ENCODE measurements at regions not wholly inside any gene's neighbourhood (a gene's known extent, or its start where the extent isn't known, plus 50 kb on each side); places are given as distances from the start of the nearest gene placed in this dataset.

DNA sequence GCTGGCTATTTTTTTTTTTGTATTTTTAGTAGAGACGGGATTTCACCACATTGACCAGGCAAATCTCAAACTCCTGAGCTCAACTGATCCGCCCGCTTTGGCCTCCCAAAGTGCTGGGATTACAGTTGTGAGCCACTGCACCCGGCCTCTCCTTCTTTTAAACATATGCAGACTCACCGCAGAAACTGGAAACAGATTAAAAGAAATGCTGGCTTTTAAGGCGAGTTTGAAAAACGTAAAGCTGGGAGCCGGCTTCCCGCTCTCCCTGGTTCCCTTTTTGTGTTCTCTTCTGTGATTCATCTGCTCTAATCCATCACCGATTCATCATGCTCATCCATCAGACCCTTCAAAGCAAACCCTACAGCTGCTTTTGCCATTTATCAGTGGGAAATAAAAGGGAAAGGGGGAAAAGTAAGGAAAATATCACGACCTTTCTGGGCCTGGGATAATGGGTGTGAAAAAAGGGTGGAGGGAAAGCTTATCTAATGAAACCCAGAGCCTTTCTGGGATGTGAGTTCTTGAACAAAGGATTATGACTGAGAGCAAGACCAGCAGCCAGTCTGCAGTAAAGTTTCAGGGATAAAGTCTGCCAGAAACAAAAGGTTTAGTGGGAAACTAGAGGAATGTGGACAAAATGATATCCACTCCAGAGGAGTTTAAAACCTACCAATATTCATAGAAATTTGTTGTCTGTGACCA is 92.3 kb upstream of the LRIG1 start:
- DNase-seq (ENCODE audit: low read depth) = no peak

DNA sequence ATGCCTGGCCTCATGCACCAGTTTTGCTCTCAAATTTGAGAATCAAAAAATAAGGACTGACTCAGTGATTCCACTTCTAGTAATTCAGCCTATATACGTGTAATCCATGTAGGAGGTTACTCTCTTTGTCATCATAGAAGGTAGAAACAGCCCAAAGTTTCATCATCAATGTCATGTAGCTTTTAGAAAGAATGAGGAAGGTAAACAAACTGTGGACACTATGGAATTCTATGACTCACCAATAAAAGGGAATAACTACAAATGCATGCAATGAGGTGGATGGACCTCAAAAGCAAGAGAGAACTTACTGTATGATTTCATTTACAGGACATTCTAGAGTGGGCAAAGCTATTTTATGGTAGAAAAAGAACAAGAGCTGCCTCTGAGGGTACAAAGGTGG is 93.2 kb upstream of the LRIG1 start:
- DNase-seq (ENCODE audit: low read depth) = peak; percentile 41

DNA sequence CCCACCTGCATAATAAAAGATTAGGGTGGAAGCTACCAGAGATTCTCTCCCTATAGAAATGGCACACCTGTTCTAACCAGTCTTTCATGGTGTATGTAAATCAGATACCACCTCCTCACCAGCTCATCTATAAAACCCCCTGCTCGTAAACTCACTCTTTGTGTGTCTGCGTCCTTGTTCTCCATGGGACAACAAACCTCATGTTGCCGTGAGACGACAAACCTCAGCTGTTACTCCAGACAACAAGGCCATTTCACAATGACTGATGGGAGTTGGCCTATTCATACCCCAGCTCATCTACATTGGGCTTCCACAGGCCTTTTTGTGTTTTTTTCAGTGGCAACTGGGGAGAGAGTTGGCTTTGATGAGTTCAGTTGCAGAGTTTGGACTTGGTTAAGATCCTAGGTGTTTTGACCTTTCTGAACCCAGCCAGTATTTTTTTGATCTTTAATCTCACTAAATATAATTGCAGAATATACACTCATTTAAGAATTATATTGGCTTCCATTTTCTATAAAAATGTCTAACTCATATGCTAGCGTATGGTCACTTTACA is 96.6 kb upstream of the LRIG1 start:
- DNase-seq (ENCODE audit: low read depth) = no peak

DNA sequence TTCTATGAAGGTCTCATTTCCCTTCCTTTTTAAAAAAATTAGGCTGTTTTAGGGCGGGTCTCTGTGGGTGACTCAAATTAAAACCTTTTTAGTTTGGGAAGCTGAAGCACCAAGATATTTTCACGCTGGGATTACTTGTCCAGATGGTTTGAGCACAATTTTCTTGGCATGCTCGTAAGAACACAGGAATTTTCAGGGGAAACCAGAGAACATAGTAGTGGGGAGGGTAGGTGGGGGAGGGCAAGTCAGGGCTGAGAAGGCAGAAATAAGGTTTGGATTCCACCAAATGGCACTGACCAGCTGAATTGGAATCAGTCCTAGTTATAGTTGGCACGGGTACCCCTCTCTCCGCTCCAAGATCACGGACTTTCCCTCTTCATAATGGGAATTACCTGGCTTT is 97.3 kb upstream of the LRIG1 start:
- DNase-seq (ENCODE audit: low read depth) = no peak

DNA sequence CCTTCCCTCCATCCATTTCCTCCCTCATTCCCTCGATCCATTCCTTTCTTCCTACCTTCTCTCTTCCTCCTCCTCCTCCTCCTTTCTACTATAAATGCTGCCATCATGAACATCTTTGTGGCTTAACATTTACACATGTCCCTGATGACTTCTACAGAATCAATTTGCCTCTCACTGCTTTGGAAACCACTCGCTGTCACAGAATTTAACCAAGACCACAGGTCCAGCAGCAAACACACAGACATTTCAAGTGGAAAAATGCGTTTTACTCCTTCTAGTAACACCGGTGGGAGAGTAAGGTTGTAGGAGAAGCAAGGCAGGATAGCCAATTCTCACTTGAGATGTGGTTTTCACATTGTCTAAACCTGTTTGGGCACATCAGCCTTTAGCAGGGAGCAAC is 101.4 kb upstream of the LRIG1 start:
- DNase-seq (ENCODE audit: low read depth) = no peak

DNA sequence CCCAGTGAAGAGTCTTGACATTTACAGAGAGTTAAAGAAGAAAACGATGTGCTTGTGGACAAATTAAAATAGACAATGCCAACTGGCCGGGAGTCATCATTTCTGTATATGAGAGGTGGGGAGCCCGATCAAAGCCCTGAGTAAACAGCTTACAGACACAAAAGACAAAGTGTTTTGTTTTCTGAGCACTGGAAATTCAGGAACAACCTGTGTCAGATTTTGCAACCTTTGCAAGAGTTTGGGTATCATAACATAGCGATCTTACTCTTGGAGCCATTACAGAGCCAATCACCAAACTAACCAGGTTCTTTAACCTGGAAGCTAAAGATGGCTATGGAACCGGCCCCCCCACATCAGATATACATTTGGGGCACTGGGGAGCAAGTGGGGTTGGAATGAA is 101.9 kb upstream of the LRIG1 start:
- DNase-seq (ENCODE audit: low read depth) = no peak

DNA sequence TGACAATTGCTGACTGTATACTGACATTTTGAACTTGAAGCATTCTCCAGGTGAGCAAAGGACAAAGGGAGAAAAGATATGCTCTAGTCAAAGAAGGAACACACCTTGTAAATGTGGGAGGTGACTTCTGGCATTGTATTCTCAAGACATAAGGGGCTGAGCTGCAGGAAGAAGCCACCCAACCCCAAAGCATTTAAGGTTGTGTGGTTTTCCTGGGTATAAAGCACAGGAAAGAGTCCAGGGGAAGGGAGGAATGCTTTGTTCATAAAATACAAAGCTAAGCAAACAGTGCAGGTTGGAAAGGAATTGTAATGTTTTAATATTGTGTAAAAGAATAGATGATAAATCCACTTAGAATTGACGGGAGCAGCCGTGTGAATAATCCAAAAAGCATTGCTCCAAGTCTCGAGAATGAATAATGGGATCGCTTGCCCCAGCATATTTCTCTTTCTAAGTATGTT is 102.4 kb upstream of the LRIG1 start:
- DNase-seq (ENCODE audit: low read depth) = no peak

DNA sequence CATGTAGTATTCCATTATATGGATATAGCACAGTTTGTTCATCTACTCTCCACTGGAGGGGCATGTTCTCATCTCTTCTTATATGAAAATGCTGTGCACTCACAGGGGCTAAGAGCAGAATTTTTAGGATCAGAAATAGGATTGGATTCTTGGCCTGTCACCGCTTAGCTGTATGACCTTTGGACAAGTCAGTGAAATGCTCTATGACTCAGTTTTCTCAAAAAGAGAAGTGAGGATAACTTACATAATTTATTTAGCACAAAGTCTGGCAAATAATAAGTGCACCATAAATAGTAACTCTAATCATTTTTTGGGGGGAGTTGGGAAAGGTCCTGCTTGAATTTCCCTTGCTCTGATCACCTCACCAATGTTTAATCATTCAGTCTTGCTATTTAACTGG is 103.7 kb upstream of the LRIG1 start:
- DNase-seq (ENCODE audit: low read depth) = no peak

DNA sequence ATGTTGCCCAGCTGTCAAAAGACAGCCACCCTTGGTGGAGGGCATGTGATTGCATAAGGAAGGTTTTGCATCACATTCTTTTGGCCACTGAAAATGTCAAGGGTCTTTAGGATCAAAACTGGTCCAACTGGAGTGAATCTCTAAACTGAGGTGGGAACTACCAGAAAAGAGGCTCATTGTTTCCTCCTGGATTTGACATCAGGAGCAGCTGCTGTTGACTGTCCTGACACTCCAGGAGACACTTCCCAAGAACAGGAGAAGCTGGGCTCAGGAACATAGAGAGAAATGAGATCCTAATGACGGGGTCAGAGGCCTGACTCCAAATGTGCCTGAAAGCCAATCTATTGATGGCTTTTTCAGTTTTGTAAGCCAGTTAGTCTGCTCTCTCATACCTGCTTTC is 105.3 kb upstream of the LRIG1 start:
- DNase-seq (ENCODE audit: low read depth) = no peak

DNA sequence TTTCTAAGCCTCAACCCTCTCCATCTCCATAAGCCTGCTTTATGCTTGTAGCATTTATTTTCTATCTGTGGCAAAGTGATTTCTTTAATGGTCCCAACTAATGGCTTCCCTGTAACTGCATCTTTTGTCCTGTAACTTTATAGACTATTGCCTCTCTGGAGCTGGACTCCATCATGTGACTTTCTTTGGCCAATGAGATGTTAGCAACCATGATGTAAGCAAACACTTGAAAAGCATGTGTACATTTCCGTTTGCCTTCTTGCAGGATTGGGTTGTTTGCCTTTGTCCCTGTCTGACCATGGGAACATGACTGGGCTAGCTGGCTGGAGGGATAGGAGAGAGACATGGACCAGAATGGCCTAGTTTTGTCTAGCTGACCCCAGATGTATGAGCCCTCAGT is 106.0 kb upstream of the LRIG1 start:
- no peak for DNase-seq (ENCODE audit: low read depth)

DNA sequence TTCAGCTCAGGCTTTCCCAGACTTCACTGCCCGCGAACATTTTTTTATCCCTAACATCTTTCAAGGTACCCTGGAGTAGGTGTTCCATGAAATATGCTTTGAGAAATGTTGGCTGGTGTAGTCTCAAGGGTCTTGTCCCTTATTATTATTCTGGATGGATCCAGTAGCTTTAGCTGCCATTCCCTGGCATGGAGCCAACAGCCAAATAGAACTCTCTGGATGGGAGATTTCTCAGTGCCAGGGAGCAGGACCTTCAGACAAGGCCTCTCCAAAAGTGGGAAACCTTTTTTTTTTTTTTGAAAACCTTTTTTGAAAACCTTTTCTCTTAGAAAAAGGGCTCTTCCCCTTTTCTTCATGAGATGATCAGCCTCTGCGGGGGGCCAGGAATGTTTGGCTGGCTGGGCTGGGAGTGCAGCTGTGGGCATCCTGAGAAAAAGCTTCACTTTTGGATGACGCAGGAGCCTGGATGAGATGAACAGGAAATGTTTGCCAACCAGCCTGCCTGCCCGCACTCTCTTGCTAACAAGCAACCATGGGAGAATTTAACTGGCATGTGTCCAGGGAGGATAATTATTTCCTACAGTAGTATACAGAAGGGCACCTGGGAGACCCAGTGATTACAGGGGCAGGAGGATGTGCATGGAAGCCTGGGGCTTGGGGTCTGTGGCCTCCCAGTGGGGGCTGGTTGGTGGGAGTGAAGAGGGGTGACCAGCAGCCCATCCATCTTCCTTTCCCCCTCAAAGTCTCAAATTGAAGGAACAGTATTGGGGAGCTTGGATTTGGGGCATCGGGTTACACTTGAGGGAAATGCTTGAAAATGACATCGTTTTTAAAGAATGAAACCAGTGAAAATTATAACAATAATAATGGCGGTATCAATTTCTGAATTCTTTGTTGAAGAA is 109.1 kb upstream of the LRIG1 start:
- DNase-seq (ENCODE audit: low read depth) = no peak

DNA sequence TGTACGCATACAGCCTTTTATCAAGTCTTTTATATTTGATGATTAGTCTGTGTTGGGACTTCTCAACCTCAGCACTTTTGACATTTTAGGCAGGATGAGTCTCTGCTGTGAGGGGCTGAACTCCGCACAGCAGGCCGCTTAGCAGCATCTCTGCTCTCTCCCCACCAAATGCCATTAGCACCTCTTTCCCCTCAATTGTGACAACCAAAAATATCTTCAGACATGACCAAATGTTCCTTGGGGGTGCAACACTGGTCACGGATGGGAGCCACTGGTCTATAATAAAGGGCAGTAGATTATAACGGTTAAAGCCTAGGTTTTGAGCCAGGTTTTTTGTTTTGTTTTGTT is 109.7 kb upstream of the LRIG1 start:
- DNase-seq (ENCODE audit: low read depth) = no peak

DNA sequence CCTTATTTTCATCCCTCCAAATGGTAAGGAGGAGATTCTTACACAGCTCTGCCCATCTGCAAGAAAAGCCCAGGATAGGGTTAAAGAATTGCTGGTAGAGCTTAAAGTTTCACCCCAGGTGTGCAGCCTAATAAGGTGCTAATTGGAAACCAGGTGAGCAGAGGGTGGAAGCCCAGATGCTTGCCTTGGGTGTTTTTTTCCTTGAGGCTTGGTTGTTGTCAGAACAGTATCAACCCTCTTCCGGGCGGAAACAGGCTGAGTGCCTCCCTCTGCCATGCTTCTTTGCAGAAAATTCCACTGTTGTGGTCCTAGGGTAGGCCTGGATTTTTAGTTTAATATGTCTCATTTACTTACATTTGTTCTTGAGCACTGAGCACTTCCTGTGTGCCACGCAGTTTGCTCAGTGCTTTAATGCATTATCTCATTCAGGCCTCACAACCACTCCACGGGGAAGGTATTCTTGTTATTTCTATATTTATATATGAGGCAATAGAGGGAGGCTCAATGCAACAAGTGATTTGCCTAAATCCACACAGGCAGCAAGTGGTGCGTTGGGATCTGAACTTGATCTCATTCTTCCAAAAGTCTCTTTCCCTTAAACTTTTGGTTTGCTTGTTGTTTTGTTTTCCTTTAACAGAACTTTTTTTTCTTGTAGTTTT is 115.0 kb upstream of the LRIG1 start:
- no peak for DNase-seq (ENCODE audit: low read depth)

DNA sequence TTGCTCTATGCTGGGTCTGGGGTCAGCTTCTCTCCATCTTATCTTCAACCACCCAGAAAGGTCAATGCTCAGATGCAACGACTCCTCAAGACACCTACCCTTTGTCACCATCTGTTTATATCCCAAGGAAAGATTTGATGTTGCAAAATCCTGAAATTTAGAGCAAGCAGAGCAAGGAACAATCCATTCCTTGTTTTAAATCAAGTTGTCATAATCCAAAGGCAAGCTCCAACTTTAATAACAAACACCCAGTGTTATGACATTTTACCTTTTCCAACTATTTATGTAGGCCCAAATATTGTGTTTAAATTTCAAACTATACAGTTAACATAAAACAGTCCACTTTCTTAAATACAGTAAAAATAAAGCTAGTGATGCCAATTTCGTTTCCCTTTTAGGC is 116.5 kb upstream of the LRIG1 start:
- DNase-seq (ENCODE audit: low read depth) = no peak

DNA sequence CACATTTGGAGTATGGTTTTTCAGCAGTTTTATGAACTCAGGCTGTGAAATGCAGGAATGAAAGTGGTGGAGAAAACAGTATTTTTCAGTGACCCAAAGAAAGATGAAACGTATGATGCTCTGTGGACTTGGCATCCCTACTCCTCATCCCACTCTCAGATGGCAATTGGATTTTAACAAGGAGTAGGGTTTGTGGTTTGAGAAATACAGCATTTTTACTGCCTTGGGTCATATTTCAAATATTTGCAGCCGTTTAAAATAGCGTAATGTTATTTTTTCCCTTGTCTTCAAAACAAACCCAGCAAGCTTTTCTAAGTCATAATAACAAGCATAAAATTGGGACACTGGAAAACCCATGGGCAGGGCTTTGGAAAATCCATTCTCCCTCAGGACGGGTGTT is 117.2 kb upstream of the LRIG1 start:
- peak; percentile 41 for DNase-seq (ENCODE audit: low read depth)

DNA sequence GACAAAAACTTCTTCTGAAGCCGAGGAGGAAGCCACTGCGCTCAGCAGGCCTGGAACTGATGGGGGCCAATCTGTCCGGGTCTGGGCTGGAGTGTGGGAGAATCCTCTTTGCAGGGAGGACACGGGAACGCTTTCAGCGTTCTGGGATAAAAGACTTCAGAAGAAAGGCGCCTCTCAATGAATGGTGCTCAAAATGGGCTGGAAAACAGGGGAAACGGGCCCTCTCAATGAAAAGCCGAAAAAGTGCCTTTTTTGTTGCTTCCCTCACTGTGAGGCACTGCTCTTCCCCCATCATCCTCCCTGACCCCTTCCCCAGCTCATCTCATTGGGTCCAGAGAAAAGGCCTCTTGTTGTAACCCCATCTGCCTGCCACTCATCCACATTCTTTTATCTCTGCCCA is 119.5 kb upstream of the LRIG1 start:
- DNase-seq (ENCODE audit: low read depth) = no peak

DNA sequence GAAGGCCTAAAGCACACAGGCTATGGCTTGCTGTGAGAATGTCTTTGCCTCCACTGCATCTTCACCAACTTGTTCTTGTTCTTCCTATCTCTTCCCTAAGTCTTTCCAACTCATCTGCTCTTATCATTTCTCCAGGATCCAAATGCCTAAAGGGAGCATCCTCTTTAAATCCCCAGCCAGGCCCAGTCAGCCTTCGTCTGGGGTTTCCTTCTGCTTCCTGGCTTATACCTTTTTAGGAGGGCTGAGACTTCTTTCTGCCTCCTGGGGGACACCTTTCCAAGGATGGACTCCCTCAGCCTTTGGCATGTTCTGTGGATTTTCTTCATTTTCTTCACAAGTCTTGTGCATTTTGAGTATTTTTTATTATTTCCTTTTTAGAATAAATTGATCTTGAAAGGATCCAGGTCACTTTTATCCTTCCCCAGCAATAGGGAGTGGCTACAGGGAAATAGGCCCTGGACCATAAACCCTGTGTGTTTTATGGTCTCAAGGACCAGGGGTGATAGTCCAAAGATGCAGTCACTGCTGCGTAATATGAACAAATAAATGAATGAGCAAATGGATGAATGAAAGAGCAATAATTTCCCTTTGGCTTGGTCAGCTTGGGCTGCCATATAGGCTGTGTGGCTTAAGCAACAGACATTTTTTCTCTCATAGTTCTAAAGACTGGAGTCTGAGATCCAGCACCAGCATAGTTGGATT is 122.1 kb upstream of the LRIG1 start:
- no peak for DNase-seq (ENCODE audit: low read depth)

DNA sequence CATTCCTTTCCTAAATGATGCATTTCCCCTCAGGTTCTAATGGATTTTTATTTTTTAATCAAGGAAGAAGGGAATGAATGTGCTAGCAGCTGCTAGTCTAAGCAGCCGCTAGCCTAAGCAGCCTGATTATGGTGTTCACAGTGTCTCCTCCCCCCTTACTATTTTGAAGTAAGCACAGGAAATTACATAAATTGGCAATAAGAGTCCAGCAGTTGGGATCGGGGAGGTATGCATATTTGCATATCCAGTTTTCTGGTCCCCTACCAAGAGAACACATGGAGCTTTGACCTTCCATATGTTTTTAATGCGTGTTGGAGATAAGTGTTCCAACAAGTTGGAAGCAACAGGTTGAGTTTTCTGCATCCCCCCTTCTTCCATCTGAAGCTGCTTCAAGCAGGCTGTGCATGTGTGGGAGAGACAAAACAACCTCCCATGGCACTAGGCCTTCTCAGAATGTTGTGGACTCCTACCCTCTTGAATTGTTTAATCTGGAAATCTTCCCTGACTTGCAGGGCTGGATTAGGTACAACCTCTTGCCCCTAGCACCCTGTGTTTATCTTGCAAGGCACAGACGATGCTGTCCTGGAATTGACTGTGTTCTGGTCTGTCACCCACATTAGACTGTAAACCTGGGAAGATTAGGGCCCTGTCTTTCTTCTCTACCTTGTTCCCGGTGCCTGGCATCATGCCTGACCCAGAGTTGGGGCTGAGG is 124.8 kb upstream of the LRIG1 start:
- DNase-seq (ENCODE audit: low read depth) = no peak

DNA sequence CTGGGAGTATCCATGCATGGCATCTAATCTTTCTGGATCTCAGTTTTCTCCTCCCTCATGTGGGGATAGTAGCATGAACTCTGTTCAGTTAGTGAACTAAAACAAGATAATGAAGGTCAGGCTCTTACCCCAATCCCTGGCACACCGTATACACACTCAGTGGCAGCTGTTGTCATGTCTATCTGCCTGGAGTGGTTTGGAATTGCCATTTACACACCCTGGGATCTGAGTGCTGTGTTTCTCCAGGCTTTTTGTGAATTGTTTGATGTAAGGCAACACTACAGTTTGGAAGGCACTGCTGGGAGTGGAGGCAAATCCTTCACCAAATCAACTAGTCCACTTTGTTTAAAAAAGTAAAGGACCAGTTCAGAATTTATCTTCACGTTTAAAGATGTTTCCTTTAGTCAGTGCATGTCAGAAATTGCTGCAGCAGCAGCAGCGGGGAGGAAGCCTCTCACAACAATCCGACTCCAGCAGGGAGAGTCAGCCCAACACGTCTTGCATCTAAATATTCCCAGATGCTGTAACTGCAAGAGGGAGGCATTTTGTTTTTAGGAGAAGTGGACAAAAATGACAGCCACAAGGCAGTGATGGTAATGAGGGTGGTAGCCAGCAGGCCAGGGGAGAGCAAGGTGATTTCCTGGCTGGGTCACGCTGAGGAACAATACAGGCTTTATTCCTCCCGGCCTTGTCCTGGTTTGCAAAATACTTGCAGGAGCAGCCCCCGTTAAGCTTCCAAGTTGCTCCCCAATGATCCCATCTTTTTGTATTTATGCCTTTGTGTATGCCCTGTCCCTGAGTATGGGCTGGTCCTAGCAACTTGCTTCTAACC is 128.5 kb upstream of the LRIG1 start:
- no peak for DNase-seq (ENCODE audit: low read depth)

DNA sequence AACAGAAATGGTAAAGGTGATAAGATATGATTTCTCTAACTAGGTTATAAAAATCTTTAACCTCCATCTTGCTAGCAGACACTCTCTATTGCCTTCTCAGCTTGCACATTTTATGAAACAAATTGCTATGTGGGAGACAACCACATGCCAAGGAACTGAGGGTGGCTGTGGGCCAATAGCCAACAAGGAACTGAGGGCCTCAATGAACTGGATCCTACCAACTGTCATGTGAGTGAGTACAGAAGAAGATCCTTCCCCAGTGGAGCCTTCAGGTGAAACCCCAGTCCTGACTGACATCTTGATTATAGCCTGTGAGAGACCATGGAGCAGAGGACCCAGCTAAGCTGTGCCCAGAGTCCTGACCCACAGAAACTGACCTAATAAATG is 129.2 kb upstream of the LRIG1 start:
- DNase-seq (ENCODE audit: low read depth) = no peak

All from stromal cell of bone marrow (primary cell).